GM23338 (cell line): ENCODE measurements at regions not wholly inside any gene's neighbourhood (a gene's known extent, or its start where the extent isn't known, plus 50 kb on each side); places are given as distances from the start of the nearest gene placed in this dataset.

Experiments used
- ATAC-seq: fragments of 200-7000 bp; cut with Tn5 transposase; 3 replicates; pipeline ENCODE4 v1.9.1; 2020
- DNase-seq: peaks from one replicate; pipeline ENCODE4 v3.0.0-alpha.2; 2015; ENCODE audit warnings: low spot score
- H2AFZ ChIP-seq: fragments of 200-600 bp; sonication (generic); 2 replicates; pipeline ENCODE4 v1.8.0; 2016; ENCODE audit warnings: antibody characterized with exemption, mild to moderate bottlenecking, moderate library complexity
- H3F3A ChIP-seq: fragments of 200-600 bp; sonication (generic); replicated peaks from 2 replicates; pipeline ENCODE4 v1.8.0; 2017; ENCODE audit warnings: antibody characterized with exemption, mixed run types, low read depth
- H3K27ac ChIP-seq: fragments of 200-600 bp; sonication (generic); 2 replicates; pipeline ENCODE4 v1.6.1; 2016; ENCODE audit warnings: low read depth
- H3K27me3 ChIP-seq: fragments of 200-600 bp; sonication (generic); 2 replicates; pipeline ENCODE4 v1.8.0; 2016; ENCODE audit warnings: mild to moderate bottlenecking, mixed run types, moderate library complexity; ENCODE audit not compliant: insufficient read depth
- H3K36me3 ChIP-seq: fragments of 200-600 bp; sonication (generic); 2 replicates; pipeline ENCODE4 v1.8.0; 2016; ENCODE audit warnings: mild to moderate bottlenecking; ENCODE audit not compliant: insufficient read depth
- H3K4me1 ChIP-seq: fragments of 200-600 bp; sonication (generic); 2 replicates; pipeline ENCODE4 v1.8.0; 2016; ENCODE audit warnings: mild to moderate bottlenecking, moderate library complexity; ENCODE audit not compliant: insufficient read depth
- H3K4me2 ChIP-seq: fragments of 200-600 bp; sonication (generic); 2 replicates; pipeline ENCODE4 v1.7.1; 2017; ENCODE audit warnings: mixed run types
- H3K4me3 ChIP-seq: fragments of 200-600 bp; sonication (generic); 2 replicates; pipeline ENCODE4 v1.6.1; 2016; ENCODE audit warnings: mixed run types
- H3K79me2 ChIP-seq: fragments of 200-600 bp; sonication (generic); replicated peaks from 2 replicates; pipeline ENCODE4 v1.8.0; 2017; ENCODE audit warnings: mild to moderate bottlenecking; ENCODE audit not compliant: insufficient read depth
- H3K9me2 ChIP-seq: fragments of 200-600 bp; sonication (generic); 2 replicates; pipeline ENCODE4 v1.8.0; 2017; ENCODE audit not compliant: insufficient read depth
- H4K20me1 ChIP-seq: fragments of 200-600 bp; sonication (generic); replicated peaks from 2 replicates; pipeline ENCODE4 v1.8.0; 2017; ENCODE audit warnings: mild to moderate bottlenecking; ENCODE audit not compliant: insufficient read depth
- H3K27ac Mint-ChIP-seq: 2 replicates; pipeline ENCODE4 v1.8.0; 2020; ENCODE audit warnings: inconsistent platforms, mild to moderate bottlenecking, moderate library complexity, mixed read lengths
- H3K27me3 Mint-ChIP-seq: 3 replicates; pipeline ENCODE4 v1.8.0; 2022; ENCODE audit warnings: low read depth, mild to moderate bottlenecking, moderate library complexity, mixed read lengths, inconsistent platforms; ENCODE audit not compliant: insufficient read depth, poor library complexity
- H3K36me3 Mint-ChIP-seq: 3 replicates; pipeline ENCODE4 v1.8.0; 2021; ENCODE audit warnings: low read depth, mild to moderate bottlenecking, inconsistent platforms, moderate library complexity, mixed read lengths
- H3K4me1 Mint-ChIP-seq: 3 replicates; pipeline ENCODE4 v1.8.0; 2020; ENCODE audit warnings: mild to moderate bottlenecking, inconsistent platforms, mixed read lengths
- H3K4me3 Mint-ChIP-seq: 3 replicates; pipeline ENCODE4 v1.8.0; 2021; ENCODE audit warnings: moderate library complexity, mild to moderate bottlenecking, inconsistent platforms, mixed read lengths
- H3K9me3 Mint-ChIP-seq: 3 replicates; pipeline ENCODE4 v1.8.0; 2020; ENCODE audit warnings: moderate library complexity, mild to moderate bottlenecking, inconsistent platforms, mixed read lengths
- CREB1 ChIP-seq: fragments of 250-450 bp; sonication (Bioruptor Pico); IDR thresholded peaks from 2 replicates; pipeline ENCODE4 v1.5.0; 2020; ENCODE audit warnings: low read depth, mild to moderate bottlenecking, moderate library complexity
- EZH2 ChIP-seq: fragments of 200-600 bp; sonication (generic); IDR thresholded peaks from one replicate; pipeline ENCODE4 v1.8.0; 2017; ENCODE audit warnings: antibody characterized with exemption, mild to moderate bottlenecking, low read depth; ENCODE audit not compliant: unreplicated experiment
- EZH2phosphoT487 ChIP-seq: fragments of 200-600 bp; sonication (generic); IDR thresholded peaks from one replicate; pipeline ENCODE4 v1.8.1; 2018; ENCODE audit warnings: antibody characterized with exemption; ENCODE audit not compliant: unreplicated experiment
- ZNF114 ChIP-seq: fragments of 250-450 bp; sonication (Bioruptor Pico); IDR thresholded peaks from 2 replicates; pipeline ENCODE4 v1.5.0; 2020; ENCODE audit warnings: mild to moderate bottlenecking, moderate library complexity
- TF ChIP-seq, protein P1 (sequence below): fragments of 250-450 bp; sonication (Bioruptor Pico); IDR thresholded peaks from 2 replicates; pipeline ENCODE4 v1.5.0; 2020; ENCODE audit warnings: mild to moderate bottlenecking, moderate library complexity
- TF ChIP-seq, protein P2 (sequence below): IDR thresholded peaks from 2 replicates; pipeline ENCODE4 v1.6.1; 2016; ENCODE audit warnings: antibody characterized with exemption
- TF ChIP-seq, protein P3 (sequence below), 2 experiments: fragments of 200-600 bp in 1 of 2; sonication (generic) in 1 of 2; conservative IDR thresholded peaks; 2 replicates each; pipeline versions ENCODE4 v1.5.1 to v1.6.1; 2016 to 2017; ENCODE audit warnings: antibody characterized with exemption in 2 of 2, low read depth in 2 of 2, mild to moderate bottlenecking in 2 of 2, moderate library complexity in 1 of 2

DNA sequence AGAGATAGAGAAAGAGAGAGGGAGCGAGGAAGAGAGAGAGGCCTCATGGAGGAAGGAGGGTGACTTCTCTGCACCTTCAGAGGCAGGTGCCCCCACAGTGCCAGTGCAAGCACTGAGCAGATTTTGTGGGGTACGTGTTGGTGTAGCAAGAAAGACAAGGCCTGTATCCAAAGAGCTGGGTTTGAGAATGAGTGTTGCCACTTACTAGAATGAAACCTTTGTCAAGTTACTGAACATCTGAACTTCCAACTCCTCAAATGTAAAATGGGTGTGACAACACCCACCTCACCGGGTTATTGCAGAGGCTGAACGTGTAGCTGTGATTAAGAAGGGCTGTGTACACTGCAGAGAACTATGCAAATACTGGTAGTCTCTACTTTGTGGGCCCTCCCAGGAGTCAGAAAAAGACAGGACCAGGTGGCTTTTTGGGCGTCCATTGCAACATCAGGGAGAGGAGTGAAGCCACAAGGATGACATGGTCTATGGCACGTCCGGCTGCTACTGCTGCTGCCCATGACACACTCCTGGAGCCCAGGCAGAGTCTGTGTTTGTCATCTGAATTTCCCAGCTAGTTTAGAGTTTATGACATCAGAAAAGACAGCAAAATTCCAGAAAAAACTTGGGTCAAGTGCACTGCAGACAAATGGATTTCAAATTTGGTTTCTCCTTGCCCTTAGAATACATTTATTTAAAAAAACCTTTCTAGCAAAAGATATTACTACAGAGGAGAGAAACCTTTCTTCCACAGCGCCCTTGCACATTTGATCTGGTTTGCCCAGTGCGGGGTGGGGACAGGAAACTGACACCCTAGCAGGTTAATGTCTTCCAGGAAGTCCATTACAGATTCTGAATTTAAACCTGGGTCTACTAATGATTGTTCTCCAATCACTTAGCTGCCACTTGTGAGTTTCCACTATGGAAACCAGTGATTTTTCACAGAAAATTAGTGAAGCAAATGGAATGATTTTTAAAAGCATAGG lies 54.0 kb upstream of the ATP12A start (continued):
- TF ChIP-seq, protein P1, sequence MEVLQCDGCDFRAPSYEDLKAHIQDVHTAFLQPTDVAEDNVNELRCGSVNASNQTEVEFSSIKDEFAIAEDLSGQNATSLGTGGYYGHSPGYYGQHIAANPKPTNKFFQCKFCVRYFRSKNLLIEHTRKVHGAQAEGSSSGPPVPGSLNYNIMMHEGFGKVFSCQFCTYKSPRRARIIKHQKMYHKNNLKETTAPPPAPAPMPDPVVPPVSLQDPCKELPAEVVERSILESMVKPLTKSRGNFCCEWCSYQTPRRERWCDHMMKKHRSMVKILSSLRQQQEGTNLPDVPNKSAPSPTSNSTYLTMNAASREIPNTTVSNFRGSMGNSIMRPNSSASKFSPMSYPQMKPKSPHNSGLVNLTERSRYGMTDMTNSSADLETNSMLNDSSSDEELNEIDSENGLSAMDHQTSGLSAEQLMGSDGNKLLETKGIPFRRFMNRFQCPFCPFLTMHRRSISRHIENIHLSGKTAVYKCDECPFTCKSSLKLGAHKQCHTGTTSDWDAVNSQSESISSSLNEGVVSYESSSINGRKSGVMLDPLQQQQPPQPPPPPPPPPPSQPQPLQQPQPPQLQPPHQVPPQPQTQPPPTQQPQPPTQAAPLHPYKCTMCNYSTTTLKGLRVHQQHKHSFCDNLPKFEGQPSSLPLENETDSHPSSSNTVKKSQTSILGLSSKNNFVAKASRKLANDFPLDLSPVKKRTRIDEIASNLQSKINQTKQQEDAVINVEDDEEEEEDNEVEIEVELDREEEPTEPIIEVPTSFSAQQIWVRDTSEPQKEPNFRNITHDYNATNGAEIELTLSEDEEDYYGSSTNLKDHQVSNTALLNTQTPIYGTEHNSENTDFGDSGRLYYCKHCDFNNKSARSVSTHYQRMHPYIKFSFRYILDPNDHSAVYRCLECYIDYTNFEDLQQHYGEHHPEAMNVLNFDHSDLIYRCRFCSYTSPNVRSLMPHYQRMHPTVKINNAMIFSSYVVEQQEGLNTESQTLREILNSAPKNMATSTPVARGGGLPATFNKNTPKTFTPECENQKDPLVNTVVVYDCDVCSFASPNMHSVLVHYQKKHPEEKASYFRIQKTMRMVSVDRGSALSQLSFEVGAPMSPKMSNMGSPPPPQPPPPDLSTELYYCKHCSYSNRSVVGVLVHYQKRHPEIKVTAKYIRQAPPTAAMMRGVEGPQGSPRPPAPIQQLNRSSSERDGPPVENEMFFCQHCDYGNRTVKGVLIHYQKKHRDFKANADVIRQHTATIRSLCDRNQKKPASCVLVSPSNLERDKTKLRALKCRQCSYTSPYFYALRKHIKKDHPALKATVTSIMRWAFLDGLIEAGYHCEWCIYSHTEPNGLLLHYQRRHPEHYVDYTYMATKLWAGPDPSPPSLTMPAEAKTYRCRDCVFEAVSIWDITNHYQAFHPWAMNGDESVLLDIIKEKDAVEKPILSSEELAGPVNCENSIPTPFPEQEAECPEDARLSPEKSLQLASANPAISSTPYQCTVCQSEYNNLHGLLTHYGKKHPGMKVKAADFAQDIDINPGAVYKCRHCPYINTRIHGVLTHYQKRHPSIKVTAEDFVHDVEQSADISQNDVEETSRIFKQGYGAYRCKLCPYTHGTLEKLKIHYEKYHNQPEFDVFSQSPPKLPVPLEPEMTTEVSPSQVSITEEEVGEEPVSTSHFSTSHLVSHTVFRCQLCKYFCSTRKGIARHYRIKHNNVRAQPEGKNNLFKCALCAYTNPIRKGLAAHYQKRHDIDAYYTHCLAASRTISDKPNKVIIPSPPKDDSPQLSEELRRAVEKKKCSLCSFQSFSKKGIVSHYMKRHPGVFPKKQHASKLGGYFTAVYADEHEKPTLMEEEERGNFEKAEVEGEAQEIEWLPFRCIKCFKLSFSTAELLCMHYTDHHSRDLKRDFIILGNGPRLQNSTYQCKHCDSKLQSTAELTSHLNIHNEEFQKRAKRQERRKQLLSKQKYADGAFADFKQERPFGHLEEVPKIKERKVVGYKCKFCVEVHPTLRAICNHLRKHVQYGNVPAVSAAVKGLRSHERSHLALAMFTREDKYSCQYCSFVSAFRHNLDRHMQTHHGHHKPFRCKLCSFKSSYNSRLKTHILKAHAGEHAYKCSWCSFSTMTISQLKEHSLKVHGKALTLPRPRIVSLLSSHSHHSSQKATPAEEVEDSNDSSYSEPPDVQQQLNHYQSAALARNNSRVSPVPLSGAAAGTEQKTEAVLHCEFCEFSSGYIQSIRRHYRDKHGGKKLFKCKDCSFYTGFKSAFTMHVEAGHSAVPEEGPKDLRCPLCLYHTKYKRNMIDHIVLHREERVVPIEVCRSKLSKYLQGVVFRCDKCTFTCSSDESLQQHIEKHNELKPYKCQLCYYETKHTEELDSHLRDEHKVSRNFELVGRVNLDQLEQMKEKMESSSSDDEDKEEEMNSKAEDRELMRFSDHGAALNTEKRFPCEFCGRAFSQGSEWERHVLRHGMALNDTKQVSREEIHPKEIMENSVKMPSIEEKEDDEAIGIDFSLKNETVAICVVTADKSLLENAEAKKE (CRISPR knock-in tag) = no peak
- TF ChIP-seq EZH2 = no peak
- TF ChIP-seq, protein P2, sequence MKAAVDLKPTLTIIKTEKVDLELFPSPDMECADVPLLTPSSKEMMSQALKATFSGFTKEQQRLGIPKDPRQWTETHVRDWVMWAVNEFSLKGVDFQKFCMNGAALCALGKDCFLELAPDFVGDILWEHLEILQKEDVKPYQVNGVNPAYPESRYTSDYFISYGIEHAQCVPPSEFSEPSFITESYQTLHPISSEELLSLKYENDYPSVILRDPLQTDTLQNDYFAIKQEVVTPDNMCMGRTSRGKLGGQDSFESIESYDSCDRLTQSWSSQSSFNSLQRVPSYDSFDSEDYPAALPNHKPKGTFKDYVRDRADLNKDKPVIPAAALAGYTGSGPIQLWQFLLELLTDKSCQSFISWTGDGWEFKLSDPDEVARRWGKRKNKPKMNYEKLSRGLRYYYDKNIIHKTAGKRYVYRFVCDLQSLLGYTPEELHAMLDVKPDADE = no peak

DNA sequence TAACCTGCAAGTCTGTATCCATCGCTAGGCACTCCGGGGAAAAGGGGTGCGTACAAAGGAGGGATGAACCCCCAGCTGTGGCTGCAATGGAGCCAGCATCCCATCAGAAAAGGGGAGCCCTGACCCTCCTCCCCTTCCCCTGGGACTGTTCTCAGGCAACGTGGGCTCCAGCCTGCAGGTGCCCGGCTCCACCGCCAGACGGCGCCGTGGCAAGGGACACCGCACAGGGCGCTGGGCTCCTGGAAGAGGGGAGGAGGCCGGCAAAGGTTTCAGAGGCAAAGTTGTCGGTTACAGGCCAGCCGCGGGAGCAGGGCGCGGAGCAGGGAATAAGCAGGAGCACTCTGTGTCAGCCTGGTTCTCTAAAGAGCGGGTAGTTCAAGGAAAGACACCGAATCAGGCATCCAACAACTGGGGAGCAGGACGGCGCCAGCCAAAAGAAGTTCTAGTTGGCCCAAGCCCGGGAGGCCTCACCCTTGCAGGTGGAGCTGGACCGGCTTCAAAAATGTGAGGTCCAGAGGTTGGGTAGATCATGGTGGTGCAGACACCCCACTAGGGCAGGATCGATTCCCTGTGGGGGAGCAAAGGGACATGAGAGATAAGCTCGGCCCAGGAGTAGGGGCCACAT lies 53.0 kb upstream of the ATP12A start:
- Histone ChIP-seq H3K27me3 (no peaks in the 10 kb centered on the region), H3K27ac (no peak overlapping the region), H3K4me2 (peak overlapping the region; percentile 45; the same call in 1 of the 2 replicates), H3K9me2 (peaks cover 3% of the 10 kb centered on the region; the same call in 1 of the 2 replicates), H2AFZ (peak overlapping the region; percentile 98), H3F3A (no peaks in the 10 kb centered on the region), H3K36me3 (0 out of 2 replicates have a peak, but pooled peaks cover 5% of the 10 kb centered on the region), H3K79me2 (no peaks in the 10 kb centered on the region), H3K4me1 (peaks cover 7% of the 10 kb centered on the region; the same call in 1 of the 2 replicates), H3K4me3 (no peak overlapping the region), H4K20me1 (no peaks in the 10 kb centered on the region)
- TF ChIP-seq ZNF114 (CRISPR knock-in tag) = no peak
- TF ChIP-seq EZH2 = no peak
- TF ChIP-seq CREB1 (CRISPR knock-in tag) = no peak
- no peak for TF ChIP-seq EZH2phosphoT487
- TF ChIP-seq, protein P3, sequence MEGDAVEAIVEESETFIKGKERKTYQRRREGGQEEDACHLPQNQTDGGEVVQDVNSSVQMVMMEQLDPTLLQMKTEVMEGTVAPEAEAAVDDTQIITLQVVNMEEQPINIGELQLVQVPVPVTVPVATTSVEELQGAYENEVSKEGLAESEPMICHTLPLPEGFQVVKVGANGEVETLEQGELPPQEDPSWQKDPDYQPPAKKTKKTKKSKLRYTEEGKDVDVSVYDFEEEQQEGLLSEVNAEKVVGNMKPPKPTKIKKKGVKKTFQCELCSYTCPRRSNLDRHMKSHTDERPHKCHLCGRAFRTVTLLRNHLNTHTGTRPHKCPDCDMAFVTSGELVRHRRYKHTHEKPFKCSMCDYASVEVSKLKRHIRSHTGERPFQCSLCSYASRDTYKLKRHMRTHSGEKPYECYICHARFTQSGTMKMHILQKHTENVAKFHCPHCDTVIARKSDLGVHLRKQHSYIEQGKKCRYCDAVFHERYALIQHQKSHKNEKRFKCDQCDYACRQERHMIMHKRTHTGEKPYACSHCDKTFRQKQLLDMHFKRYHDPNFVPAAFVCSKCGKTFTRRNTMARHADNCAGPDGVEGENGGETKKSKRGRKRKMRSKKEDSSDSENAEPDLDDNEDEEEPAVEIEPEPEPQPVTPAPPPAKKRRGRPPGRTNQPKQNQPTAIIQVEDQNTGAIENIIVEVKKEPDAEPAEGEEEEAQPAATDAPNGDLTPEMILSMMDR (conservative IDR thresholded peaks at IDR 0.05; ENCODE audit: low read depth in 2 of 2) = peak; percentile 96
- H3K9me3 Mint-ChIP-seq = peaks cover 4% of the 10 kb centered on the region; the same call in 2 of the 3 replicates
- H3K4me1 Mint-ChIP-seq = peaks cover 35% of the 10 kb centered on the region
- H3K36me3 Mint-ChIP-seq = no peaks in the 10 kb centered on the region; the same call in 2 of the 3 replicates
- peak overlapping the region; percentile 61; the same call in 1 of the 2 replicates for H3K27ac Mint-ChIP-seq
- peaks cover 9% of the 10 kb centered on the region for H3K27me3 Mint-ChIP-seq
- ATAC-seq (peak; percentile 95), DNase-seq (peak; percentile 90)
- no peak overlapping the region for H3K4me3 Mint-ChIP-seq
